ENCODE measurements at regions not wholly inside any gene's neighbourhood (a gene's known extent, or its start where the extent isn't known, plus 50 kb on each side); places are given as distances from the start of the nearest gene placed in this dataset.

DNA sequence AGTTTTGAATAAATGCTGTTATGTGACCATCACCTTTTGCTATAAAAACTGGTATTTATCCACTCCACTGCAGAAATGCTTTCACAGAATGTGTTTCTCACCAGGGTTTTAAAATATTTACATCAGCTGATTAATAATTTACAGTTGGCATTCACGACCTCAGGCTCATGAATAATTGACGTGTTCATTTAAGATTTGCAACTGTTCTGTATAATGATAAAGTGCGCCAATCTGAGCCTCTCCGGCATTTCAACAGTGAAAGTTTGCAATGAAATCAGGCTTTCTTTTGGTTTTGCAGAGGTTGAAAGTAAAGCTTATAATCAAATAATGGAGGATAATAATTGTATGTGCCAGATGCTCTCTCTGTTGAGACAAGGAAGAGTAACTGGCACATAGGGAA is 434.9 kb downstream of the ICE1 start:
- Histone ChIP-seq H3K23ac (ENCODE audit: insufficient read length, low read depth, low read length) (no peak overlapping the region), H3K56ac (ENCODE audit: insufficient read length, low read depth, low read length) (no peak overlapping the region), H4K5ac (ENCODE audit: insufficient read length, low read depth, low read length) (no peak overlapping the region), H2BK12ac (ENCODE audit: insufficient read length, low read depth, low read length) (no peak overlapping the region), H2AFZ (ENCODE audit: low read length) (no peak overlapping the region), H3K27me3 (ENCODE audit: insufficient read depth, low read length) (no peaks in the 10 kb centered on the region), H2AK5ac (ENCODE audit: insufficient read length, low read length) (no peak overlapping the region), H2BK20ac (ENCODE audit: low read depth, low read length, poor library complexity, severe bottlenecking) (no peak overlapping the region), H3K4me1 (ENCODE audit: insufficient read depth, low read length) (no peaks in the 10 kb centered on the region), H3K27ac (ENCODE audit: insufficient read length, low read depth, low read length) (no peak overlapping the region), H3T11ph (ENCODE audit: low read length) (no peak overlapping the region), H4K8ac (replicated peaks; ENCODE audit: insufficient read length, low read depth, low read length) (no peak overlapping the region), H3K79me1 (ENCODE audit: insufficient read depth, low read depth, low read length, poor library complexity, severe bottlenecking) (no peaks in the 10 kb centered on the region), H3K9me3 (ENCODE audit: control insufficient read depth, low read depth, low read length) (no peaks in the 10 kb centered on the region), H3K79me2 (ENCODE audit: insufficient read depth, low read length) (no peaks in the 10 kb centered on the region), H2BK5ac (ENCODE audit: insufficient read length, low read length) (no peak overlapping the region), H3K14ac (ENCODE audit: insufficient read depth, low read length) (no peak overlapping the region), H2BK120ac (ENCODE audit: low read depth, low read length, poor library complexity, severe bottlenecking) (no peak overlapping the region), H2BK15ac (ENCODE audit: low read depth, low read length) (no peak overlapping the region), H3K9ac (ENCODE audit: extremely low read depth, insufficient read length, low read length) (no peak overlapping the region), H4K91ac (ENCODE audit: insufficient read length, low read depth, low read length) (no peak overlapping the region), H3K18ac (ENCODE audit: insufficient read length, low read depth, low read length) (no peak overlapping the region), H3K4me2 (ENCODE audit: insufficient read depth, insufficient read length, low read length) (no peak overlapping the region), H3K4ac (ENCODE audit: low read depth, low read length) (no peak overlapping the region), H4K20me1 (ENCODE audit: control insufficient read depth, insufficient read depth, insufficient read length) (no peaks in the 10 kb centered on the region), H3K23me2 (ENCODE audit: insufficient read length, low read depth, low read length, poor library complexity, severe bottlenecking) (no peaks in the 10 kb centered on the region)
- no peak for DNase-seq
- TF ChIP-seq, protein P1, sequence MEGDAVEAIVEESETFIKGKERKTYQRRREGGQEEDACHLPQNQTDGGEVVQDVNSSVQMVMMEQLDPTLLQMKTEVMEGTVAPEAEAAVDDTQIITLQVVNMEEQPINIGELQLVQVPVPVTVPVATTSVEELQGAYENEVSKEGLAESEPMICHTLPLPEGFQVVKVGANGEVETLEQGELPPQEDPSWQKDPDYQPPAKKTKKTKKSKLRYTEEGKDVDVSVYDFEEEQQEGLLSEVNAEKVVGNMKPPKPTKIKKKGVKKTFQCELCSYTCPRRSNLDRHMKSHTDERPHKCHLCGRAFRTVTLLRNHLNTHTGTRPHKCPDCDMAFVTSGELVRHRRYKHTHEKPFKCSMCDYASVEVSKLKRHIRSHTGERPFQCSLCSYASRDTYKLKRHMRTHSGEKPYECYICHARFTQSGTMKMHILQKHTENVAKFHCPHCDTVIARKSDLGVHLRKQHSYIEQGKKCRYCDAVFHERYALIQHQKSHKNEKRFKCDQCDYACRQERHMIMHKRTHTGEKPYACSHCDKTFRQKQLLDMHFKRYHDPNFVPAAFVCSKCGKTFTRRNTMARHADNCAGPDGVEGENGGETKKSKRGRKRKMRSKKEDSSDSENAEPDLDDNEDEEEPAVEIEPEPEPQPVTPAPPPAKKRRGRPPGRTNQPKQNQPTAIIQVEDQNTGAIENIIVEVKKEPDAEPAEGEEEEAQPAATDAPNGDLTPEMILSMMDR (conservative IDR thresholded peaks at IDR 0.05) = no peak
- Mint-ChIP-seq H3K27me3 (ENCODE audit: low read depth) (peaks cover 3% of the 10 kb centered on the region; the same call in 1 of the 2 replicates), H3K9me3 (no peaks in the 10 kb centered on the region), H3K4me3 (no peak overlapping the region), H3K4me1 (no peaks in the 10 kb centered on the region), H3K27ac (no peak overlapping the region), H3K36me3 (ENCODE audit: insufficient read depth in 1 of 3, low read depth in 3 of 3) (no peaks in the 10 kb centered on the region)
- no CpG with 5 or more reads among the region's 4 CpGs for WGBS (ENCODE audit: extremely low coverage, insufficient read length, low lambda C conversion rate)
